ENCODE measurements at regions not wholly inside any gene's neighbourhood (a gene's known extent, or its start where the extent isn't known, plus 50 kb on each side); places are given as distances from the start of the nearest gene placed in this dataset.

DNA sequence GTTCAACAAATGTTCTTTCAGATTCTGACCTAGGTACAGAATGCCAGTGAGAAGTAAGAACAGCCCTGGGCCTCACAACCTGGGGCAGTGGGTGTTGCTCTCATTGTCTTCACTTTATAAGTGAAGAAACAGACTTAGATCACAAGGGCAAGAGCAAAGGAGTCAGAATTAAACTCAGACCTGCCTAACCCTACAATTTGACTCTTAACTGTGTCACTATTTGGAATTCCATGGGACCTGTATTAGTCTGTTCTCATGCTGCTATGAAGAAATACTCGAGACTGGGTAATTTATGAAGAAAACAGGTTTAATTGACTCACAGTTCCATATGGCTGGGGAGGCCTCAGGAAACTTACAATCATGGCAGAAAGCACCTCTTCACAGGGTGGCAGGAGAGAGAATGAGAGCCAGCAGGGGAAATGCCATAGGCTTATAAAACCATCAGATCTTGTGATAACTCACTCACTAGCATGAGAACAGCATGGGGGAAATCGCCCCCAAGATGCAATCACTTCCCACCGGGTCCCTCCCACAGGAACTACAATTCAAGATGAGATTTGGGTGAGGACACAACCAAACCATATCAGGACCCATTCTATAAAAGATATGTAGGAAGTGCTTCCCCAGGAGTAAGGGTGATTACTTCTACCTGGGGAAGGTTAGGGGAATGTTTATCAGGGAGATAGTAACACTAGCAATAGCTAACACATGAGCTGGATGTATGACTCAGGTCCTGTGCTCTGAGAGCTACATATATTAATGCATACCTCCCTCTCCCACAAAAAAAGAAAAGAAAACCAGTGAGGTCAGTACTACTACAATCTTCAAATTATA is 270.1 kb downstream of the SOX9 start:
- DNase-seq (ENCODE audit: low spot score) = no peak

DNA sequence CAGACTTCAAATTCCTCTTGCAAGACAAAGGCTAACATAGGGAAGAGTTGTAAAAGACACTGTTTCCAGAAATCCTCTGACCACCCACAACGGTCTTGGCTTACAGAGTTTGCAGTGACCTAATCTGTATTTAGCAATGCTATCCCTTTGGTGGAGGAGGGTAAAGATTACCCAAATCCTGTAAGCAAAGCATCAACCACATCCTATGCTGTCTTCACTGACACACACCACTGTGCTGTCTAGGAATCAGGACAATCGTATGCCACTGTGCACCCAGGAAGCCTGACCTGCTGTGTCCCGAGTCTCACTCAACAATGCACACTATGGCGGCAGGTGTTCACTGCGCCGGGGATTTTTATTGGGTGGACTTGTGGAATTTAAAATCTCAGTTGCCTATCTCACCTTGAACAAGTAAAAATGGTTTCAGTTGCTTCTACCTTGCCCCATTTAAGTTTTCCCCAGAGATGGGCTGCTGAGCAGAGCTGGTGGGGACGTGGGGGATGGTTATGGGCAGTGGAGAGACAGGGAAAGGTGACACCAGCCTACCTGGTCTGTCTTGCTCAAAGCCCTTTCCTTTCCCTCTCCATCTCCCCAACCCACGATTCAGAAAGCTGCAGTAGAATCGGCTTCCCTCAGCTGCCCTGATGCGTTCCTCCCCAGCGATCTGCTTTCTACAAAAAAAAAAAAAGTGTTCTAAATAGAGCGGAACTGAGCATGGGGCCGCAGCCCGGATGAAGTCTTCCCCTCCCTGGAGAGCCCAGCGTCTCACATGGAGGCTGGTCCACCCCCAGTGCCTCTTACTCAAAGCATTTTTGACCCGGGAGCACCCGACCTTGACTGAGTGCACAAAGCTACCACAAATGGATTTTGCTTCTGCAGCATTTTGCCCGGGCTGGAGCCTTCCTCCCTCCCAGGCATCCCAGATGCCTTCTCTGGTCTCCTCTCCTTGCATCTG is 271.5 kb downstream of the SOX9 start:
- no peak for DNase-seq (ENCODE audit: low spot score)

GRCh38 chr17:72393553-72393952 is 272.7 kb downstream of the SOX9 start:
- no peak for DNase-seq (ENCODE audit: low spot score)

DNA sequence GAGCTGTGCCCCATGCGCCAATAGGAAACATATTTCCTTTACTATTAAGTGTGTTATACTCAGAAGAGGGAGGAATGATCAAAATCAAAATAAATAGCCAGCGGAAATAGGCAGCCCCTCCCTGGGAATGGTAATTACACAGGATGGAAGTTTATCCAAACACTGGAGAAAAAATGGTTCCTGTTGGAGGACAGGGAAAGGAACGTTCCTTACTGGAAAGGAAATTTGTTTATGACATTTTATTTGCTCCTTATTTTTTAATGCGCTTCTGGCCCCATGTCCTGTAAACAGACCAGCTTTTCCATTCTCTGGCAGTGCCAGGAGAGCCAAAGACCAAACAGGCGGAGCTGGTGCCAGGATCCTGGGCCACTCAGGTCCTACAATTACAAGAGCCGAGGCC is 273.7 kb downstream of the SOX9 start:
- no peak for DNase-seq (ENCODE audit: low spot score)

DNA sequence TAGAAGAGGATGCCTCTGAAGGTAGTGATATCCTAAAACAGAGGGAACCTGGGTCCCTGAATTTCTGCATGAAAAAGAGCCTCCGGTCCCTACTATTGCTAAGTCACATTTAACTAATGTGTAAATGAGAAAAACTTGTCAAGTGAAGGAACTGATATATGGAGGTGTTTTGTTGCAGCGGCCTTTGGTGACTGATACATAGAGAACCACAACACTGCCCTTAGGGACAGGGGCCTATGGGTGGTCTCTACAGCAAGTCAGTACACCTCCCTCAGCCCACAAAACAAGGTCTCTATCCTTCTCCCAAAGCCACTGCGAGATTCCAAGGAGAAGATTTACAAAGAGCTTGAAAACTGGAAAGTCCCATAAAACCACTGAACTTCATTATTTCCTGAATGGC is 275.3 kb downstream of the SOX9 start:
- no peak for DNase-seq (ENCODE audit: low spot score)

GRCh38 chr17:72397223-72397667 is 276.4 kb downstream of the SOX9 start:
- DNase-seq (ENCODE audit: low spot score) = no peak

- DNase-seq (ENCODE audit: low spot score) = no peak
Observed at GRCh38 chr17:72397687-72398086, 276.9 kb downstream of the SOX9 start.

DNA sequence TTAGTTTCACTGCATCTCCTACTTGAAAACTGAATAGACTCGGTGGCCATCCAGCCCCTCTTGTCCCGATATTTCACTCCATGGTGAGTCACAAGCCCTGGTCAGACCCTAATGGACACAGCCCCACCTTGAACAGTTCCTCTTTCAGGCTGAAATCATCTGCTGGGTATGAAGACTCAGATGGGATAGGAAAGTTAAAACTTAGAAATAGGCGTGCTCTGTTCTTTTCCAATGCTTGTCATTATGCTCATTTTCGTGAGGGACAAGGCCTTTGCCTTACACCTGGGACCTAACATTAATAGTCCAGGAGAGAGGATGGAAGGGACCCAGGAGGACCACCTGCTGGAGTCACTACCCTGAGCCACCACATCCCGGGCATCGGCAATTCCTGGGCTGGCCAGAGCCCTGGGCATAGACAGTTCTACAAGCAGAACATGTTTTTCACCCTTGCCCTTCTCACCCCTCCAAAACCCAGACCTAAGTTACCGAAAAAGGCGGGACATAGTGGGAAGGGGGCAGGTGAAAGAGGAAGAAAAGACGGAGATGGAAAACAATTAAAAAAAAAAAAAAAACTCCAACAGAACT is 278.3 kb downstream of the SOX9 start:
- DNase-seq (ENCODE audit: low spot score) = no peak

- no peak for DNase-seq (ENCODE audit: low spot score)
Observed at GRCh38 chr17:72399608-72400487, 279.0 kb downstream of the SOX9 start.

DNA sequence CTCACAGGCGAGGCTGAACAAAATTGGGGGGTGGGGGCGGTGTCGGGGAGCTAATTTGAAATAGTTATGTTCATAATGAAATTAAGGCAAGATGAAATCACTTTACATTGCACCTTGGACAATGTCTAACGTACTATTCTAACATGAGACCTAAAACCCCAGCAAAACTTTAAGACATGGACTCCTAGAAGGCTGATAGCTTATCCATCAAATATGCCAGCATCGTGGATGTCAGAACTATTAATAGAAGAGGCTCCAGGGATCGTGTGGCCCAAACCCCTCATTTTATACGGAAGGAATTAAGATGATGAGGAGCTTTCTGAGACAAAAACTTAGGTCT is 279.6 kb downstream of the SOX9 start:
- DNase-seq (ENCODE audit: low spot score) = no peak

DNA sequence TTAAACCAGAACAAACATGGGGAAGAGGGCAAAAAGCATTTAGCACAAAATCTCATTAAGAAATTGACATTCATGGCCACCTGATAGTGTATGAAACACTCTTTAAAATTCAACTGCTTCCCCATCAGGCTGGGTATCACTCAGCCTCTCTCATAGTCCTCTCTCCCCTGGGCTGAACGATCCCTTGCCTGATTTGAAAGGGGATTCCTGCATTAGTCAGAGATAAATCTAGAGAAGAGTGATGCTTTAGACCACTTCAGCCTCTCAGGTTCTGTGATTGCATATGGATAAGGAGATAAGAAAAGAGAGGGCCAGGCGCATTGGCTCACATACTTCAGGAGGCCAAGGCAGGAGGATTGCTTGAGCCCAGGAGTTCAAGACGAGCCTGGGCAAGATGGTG is 280.0 kb downstream of the SOX9 start:
- no peak for DNase-seq (ENCODE audit: low spot score)

DNA sequence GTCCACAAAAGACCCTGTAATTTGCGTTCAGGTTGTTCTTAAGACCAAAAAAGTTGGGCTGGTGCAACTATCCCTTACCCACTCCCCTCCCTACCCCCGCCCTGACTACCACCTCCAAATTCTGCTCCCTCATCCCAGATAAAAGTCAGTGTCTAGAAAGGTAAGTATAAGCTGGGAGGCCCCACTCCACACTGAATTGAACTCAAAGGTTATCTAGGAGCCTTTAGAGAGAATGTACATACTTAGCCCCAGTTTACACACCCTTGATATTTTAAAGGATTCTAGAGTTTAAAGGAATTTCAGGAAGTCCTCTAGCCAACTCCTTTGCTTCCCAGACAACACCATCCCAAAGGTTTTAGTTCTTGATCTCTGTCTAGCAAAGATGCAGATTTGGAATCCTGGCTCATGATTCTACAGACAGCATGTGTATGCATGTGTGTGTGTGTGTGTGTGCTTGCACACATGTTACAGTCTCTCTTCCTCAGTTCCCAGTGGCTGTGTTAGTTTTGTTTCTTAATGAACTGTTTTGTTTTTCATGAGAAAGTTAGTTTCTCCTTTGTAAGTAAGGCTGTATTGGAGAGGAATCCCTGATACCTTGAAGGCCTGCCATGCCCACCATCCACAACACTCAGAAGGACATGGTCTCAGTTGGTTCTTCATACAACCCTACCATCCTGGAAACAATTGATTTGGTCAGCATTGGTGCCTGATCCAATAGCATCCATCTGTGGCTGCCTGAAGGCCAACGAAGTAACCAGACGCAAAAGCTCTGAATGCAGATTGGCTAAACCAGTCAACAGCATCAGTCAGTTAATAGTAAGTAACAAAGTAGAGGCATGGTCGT is 281.3 kb downstream of the SOX9 start:
- DNase-seq (ENCODE audit: low spot score) = no peak

GRCh38 chr17:72402727-72403210 is 281.9 kb downstream of the SOX9 start:
- DNase-seq (ENCODE audit: low spot score) = no peak

DNA sequence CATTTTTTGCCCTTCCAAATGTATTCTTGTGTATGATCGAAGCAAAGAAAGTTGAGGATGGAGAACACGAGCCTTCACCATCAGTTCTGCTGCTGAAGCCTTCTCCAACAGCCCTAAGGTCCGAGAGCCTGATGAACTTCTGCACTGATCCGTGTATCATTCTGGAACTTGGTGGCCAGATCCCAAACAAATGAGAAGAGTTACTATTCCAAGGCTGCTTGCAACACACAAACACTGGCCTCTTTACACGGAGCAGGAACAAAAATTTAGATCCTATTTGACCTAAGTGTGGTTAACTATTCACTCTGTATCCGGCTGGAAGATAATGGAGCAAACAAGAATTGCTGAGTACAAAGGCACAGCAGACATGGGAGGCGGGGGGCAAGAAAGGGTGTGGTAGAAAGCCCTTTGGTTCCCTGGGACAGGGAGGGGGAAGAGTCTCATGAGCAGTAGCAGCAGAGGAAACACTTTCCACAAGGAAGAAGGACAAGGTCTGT is 282.9 kb downstream of the SOX9 start:
- no peak for DNase-seq (ENCODE audit: low spot score)

GRCh38 chr17:72404872-72405271 is 284.1 kb downstream of the SOX9 start:
- no peak for DNase-seq (ENCODE audit: low spot score)

GRCh38 chr17:72405662-72406230 is 284.9 kb downstream of the SOX9 start:
- no peak for DNase-seq (ENCODE audit: low spot score)

GRCh38 chr17:72406498-72406897 is 285.7 kb downstream of the SOX9 start:
- no peak for DNase-seq (ENCODE audit: low spot score)

- DNase-seq (ENCODE audit: low spot score) = no peak
Observed at GRCh38 chr17:72407336-72407909, 286.6 kb downstream of the SOX9 start.

- DNase-seq (ENCODE audit: low spot score) = no peak
Observed at GRCh38 chr17:72407931-72408330, 287.1 kb downstream of the SOX9 start.

GRCh38 chr17:72408641-72409040 is 287.8 kb downstream of the SOX9 start:
- DNase-seq (ENCODE audit: low spot score) = no peak

Data from activated CD4-positive, alpha-beta T cell treated with anti-CD3 and anti-CD28 coated beads, Interleukin-2, Interleukin-4, amounts not matched to agents 100 ng/mL and 50 ng/mL, durations not matched to agents 16 hours and 8 hours (primary cell).